OCI-LY1 (cell line): ENCODE measurements at regions not wholly inside any gene's neighbourhood (a gene's known extent, or its start where the extent isn't known, plus 50 kb on each side); places are given as distances from the start of the nearest gene placed in this dataset.

Experiments
- CTCF ChIP-seq: fragments of 200-600 bp; sonication (generic), shearing (Covaris generic); IDR thresholded peaks from 2 replicates; pipeline ENCODE4 v1.5.1; 2017; ENCODE audit warnings: mild to moderate bottlenecking, antibody characterized with exemption, low read length, moderate library complexity, mixed read lengths
- EZH2 ChIP-seq: fragments of 200-600 bp; sonication (generic), shearing (Covaris generic); IDR thresholded peaks from 2 replicates; pipeline ENCODE4 v1.8.0; 2017; ENCODE audit warnings: borderline replicate concordance, mixed run types, mild to moderate bottlenecking, antibody characterized with exemption, low read length, moderate library complexity, mixed read lengths

GRCh38 chr12:40565029-40565633 is 127.1 kb upstream of the CNTN1 start:
- TF ChIP-seq CTCF = no peak
- TF ChIP-seq EZH2 = no peak
